ENCODE measurements at regions not wholly inside any gene's neighbourhood (a gene's known extent, or its start where the extent isn't known, plus 50 kb on each side); places are given as distances from the start of the nearest gene placed in this dataset.

DNA sequence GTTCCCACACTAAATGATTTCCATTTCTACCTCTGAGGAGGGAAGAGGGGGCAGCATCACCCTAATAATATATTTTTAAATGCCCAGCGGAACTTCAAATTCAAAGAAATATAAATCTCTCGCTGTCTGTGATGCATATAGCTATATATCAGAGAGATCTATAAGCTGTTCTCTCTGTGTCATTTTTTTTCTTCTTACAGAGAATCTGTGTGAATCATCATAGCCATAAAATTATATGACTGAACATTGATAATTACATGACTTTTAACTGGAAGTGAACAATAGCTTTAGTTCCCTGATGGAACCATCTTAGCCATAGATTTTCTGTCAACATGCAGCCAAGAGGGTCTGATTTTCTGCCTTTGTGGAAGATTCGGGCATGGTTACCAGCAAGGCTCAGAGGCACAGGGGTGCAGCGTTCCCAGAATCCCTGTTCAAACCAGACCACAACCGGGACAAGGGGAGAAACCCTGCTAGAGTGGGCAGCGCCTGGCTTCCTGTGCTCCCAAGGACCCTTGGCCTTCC is 93.7 kb upstream of the OSMR start:
- no peaks in the 10 kb centered on the region for H3K27me3 ChIP-seq (ENCODE audit: control insufficient read depth in 1 of 2, insufficient read depth in 2 of 2, low read length in 2 of 2)
- H3K36me3 ChIP-seq (ENCODE audit: control insufficient read depth in 2 of 2, insufficient read depth in 2 of 2, low read length in 1 of 2): no peaks in the 10 kb centered on the region
- no peak overlapping the region for H3K27ac ChIP-seq (ENCODE audit: low read depth in 2 of 2, low read length in 1 of 2)
- H3K4me3 ChIP-seq (ENCODE audit: low read depth in 1 of 2, low read length in 2 of 2): no peak overlapping the region
- 85 to 90% methylated on average over 6 of the region's 6 CpGs for WGBS, 2 donors
- H3K4me1 ChIP-seq (ENCODE audit: control insufficient read depth in 2 of 2, insufficient read depth in 2 of 2, low read length in 1 of 2): no peaks in the 10 kb centered on the region
- H3K9me3 ChIP-seq (ENCODE audit: control insufficient read depth in 2 of 2, insufficient read depth in 1 of 2, low read depth in 1 of 2, low read length in 1 of 2): no peaks in the 10 kb centered on the region

DNA sequence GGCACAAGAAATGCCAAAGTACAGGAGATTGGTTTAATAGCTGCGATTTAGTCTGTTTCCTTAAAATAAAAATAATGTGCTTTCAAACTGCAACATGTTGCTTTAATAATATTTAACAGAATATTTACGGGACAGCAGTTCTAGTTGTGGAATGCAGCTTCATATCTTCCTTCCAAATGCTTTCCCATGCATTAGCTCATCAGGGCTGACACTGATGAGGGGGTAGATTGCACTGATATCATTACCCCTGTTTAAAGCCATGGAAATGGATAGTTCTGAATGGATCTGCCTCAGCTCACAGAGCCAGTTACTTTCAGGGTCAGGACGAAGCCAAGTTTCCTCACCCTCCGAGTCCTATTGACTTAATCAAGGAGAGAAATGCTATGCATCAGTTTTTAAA is 93.2 kb upstream of the OSMR start:
- 80 to 81% methylated on average over 4 of the region's 4 CpGs for WGBS, 2 donors
- Histone ChIP-seq H3K4me1 (ENCODE audit: control insufficient read depth in 2 of 2, insufficient read depth in 2 of 2, low read length in 1 of 2) (no peaks in the 10 kb centered on the region), H3K36me3 (ENCODE audit: control insufficient read depth in 2 of 2, insufficient read depth in 2 of 2, low read length in 1 of 2) (no peaks in the 10 kb centered on the region), H3K27me3 (ENCODE audit: control insufficient read depth in 1 of 2, insufficient read depth in 2 of 2, low read length in 2 of 2) (no peaks in the 10 kb centered on the region), H3K27ac (ENCODE audit: low read depth in 2 of 2, low read length in 1 of 2) (no peak overlapping the region), H3K4me3 (ENCODE audit: low read depth in 1 of 2, low read length in 2 of 2) (no peak overlapping the region), H3K9me3 (ENCODE audit: control insufficient read depth in 2 of 2, insufficient read depth in 1 of 2, low read depth in 1 of 2, low read length in 1 of 2) (no peaks in the 10 kb centered on the region)

DNA sequence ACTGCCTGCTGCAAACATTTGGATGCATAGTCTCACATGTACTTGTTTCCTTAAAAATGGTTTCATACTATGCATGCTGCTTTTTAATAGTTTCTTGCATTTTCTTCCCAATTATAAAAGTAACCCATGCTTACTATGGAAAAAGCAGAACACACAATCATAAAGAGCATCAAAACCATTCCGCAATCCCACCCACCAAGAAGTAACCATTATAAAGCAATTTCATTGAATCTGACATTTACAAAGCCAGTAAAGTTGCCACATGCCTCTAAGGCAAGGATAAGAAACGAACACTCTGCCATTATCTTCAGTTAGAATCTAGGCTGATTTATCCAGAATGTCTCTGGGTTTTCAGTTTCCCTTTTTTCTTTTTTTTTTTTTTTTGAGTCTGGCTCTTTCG is 92.7 kb upstream of the OSMR start:
- H3K27me3 ChIP-seq (ENCODE audit: control insufficient read depth in 1 of 2, insufficient read depth in 2 of 2, low read length in 2 of 2): no peaks in the 10 kb centered on the region
- H3K27ac ChIP-seq (ENCODE audit: low read depth in 2 of 2, low read length in 1 of 2): no peak overlapping the region
- no peaks in the 10 kb centered on the region for H3K4me1 ChIP-seq (ENCODE audit: control insufficient read depth in 2 of 2, insufficient read depth in 2 of 2, low read length in 1 of 2)
- WGBS, 2 donors: 79 to 84% methylated on average over 3 of the region's 3 CpGs
- H3K9me3 ChIP-seq (ENCODE audit: control insufficient read depth in 2 of 2, insufficient read depth in 1 of 2, low read depth in 1 of 2, low read length in 1 of 2): no peaks in the 10 kb centered on the region
- no peaks in the 10 kb centered on the region for H3K36me3 ChIP-seq (ENCODE audit: control insufficient read depth in 2 of 2, insufficient read depth in 2 of 2, low read length in 1 of 2)
- no peak overlapping the region for H3K4me3 ChIP-seq (ENCODE audit: low read depth in 1 of 2, low read length in 2 of 2)

DNA sequence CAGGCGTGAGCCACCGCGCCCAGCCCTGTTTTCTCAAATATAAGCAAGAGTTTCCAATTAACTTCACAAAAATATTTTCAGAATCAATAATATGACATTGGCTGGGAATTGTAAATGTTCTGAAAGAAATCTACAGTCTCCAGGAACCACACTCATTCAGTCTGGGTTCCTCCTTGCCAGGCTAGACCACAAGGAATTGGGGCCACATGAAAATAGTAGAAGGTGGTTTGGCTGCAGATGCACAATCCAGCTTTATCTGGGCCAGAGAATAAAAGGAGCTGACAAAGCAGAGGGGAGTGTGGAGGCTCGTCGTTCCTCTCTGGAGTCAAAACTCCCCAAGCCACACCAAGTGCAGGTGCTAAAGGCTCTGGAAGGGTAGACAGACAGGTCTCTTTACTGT is 92.0 kb upstream of the OSMR start:
- WGBS, 2 donors: 67 to 89% methylated on average over 5 of the region's 5 CpGs
- no peaks in the 10 kb centered on the region for H3K36me3 ChIP-seq (ENCODE audit: control insufficient read depth in 2 of 2, insufficient read depth in 2 of 2, low read length in 1 of 2)

DNA sequence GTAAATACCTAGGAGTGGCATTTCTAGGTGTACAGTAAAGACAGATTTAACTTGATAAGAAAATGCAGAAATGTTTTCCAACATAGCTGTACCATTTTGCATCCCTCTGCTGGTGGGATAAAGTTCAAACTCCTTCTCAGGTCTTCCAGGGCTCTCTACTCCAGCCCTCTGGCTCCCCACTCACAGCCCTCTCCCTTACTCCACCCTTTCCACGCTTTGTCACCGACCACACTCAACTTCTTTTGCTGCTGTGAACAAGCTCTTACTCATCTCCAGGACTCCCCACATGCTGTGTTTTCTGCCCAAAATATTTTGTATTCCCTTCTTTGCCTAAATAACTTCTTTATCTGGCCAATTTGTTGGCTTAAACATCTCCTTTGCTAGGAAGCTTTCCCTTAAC is 90.6 kb upstream of the OSMR start:
- Histone ChIP-seq H3K27ac (ENCODE audit: low read depth in 2 of 2, low read length in 1 of 2) (no peak overlapping the region), H3K4me3 (ENCODE audit: low read depth in 1 of 2, low read length in 2 of 2) (no peak overlapping the region), H3K4me1 (ENCODE audit: control insufficient read depth in 2 of 2, insufficient read depth in 2 of 2, low read length in 1 of 2) (no peaks in the 10 kb centered on the region), H3K36me3 (ENCODE audit: control insufficient read depth in 2 of 2, insufficient read depth in 2 of 2, low read length in 1 of 2) (no peaks in the 10 kb centered on the region), H3K9me3 (ENCODE audit: control insufficient read depth in 2 of 2, insufficient read depth in 1 of 2, low read depth in 1 of 2, low read length in 1 of 2) (no peaks in the 10 kb centered on the region), H3K27me3 (ENCODE audit: control insufficient read depth in 1 of 2, insufficient read depth in 2 of 2, low read length in 2 of 2) (no peaks in the 10 kb centered on the region)
- WGBS, 2 donors: 51 to 58% methylated on average over 2 of the region's 2 CpGs

More for the DNA sequence above, 92.0 kb upstream of the OSMR start:
- no peaks in the 10 kb centered on the region for H3K9me3 ChIP-seq (ENCODE audit: control insufficient read depth in 2 of 2, insufficient read depth in 1 of 2, low read depth in 1 of 2, low read length in 1 of 2)
- H3K27ac ChIP-seq (ENCODE audit: low read depth in 2 of 2, low read length in 1 of 2): no peak overlapping the region
- H3K4me3 ChIP-seq (ENCODE audit: low read depth in 1 of 2, low read length in 2 of 2): no peak overlapping the region
- H3K27me3 ChIP-seq (ENCODE audit: control insufficient read depth in 1 of 2, insufficient read depth in 2 of 2, low read length in 2 of 2): no peaks in the 10 kb centered on the region
- no peaks in the 10 kb centered on the region for H3K4me1 ChIP-seq (ENCODE audit: control insufficient read depth in 2 of 2, insufficient read depth in 2 of 2, low read length in 1 of 2)

DNA sequence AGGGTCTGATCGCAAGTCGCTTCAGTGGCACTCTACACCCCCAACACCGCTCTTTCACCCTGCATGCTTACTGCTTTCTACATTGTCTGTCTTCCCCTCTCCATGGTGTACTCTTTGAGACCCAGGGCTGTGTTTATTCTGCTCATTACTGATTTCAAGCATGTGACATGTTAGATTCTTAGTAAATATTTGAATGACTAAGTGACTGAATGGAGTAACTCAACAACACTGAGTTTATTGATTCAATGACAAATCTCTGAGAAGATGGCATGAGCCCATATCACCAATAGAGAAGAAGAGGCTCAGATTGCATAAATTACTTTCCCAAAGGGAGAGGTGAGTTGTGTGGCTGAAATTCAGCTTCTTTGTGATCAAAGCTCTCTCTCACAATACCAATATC is 89.7 kb upstream of the OSMR start:
- no peak overlapping the region for H3K4me3 ChIP-seq (ENCODE audit: low read depth in 1 of 2, low read length in 2 of 2)
- no peaks in the 10 kb centered on the region for H3K27me3 ChIP-seq (ENCODE audit: control insufficient read depth in 1 of 2, insufficient read depth in 2 of 2, low read length in 2 of 2)
- no peaks in the 10 kb centered on the region for H3K36me3 ChIP-seq (ENCODE audit: control insufficient read depth in 2 of 2, insufficient read depth in 2 of 2, low read length in 1 of 2)
- no peak overlapping the region for H3K27ac ChIP-seq (ENCODE audit: low read depth in 2 of 2, low read length in 1 of 2)
- no peaks in the 10 kb centered on the region for H3K4me1 ChIP-seq (ENCODE audit: control insufficient read depth in 2 of 2, insufficient read depth in 2 of 2, low read length in 1 of 2)
- WGBS, 2 donors: 85 to 91% methylated on average over 3 of the region's 3 CpGs
- no peaks in the 10 kb centered on the region for H3K9me3 ChIP-seq (ENCODE audit: control insufficient read depth in 2 of 2, insufficient read depth in 1 of 2, low read depth in 1 of 2, low read length in 1 of 2)

DNA sequence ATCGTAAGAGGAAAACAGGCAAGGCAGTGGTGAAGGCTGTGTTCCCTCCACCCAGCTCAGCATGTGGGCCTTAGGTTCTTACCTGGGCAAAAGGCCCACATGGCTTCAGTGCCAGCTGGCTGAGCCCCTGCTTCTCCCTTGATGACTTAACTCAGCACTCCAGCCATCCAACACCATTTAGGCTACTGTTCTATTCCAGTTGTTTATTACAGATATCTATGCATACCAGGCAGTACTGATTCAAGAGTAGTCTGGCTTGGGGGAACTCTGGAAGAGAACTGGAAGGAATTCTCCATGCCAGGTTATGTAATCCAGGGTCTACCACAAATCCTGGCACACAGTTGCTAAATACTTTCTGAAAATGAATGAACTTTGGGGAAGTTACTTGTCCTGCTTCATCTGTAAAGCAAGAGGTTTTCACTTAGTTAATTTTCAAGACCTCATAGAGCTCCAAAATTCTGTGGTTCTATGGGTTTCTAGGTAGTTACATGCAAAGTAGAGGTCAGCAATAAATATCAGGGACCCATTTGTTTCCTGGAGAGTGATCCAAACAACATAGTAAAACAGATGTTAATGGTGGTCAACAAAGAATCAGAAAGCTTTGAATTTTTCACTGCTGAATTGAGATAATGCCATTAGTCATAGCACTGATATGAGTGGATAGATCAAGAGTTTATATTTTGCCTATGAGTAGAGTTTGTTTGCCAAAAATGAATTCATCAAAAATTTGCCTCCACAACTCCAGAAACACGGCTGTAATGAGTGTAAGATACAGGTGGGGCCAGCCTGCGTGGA is 88.2 kb upstream of the OSMR start:
- no peaks in the 10 kb centered on the region for H3K9me3 ChIP-seq (ENCODE audit: control insufficient read depth in 2 of 2, insufficient read depth in 1 of 2, low read depth in 1 of 2, low read length in 1 of 2)
- H3K27me3 ChIP-seq (ENCODE audit: control insufficient read depth in 1 of 2, insufficient read depth in 2 of 2, low read length in 2 of 2): no peaks in the 10 kb centered on the region
- no peaks in the 10 kb centered on the region for H3K4me1 ChIP-seq (ENCODE audit: control insufficient read depth in 2 of 2, insufficient read depth in 2 of 2, low read length in 1 of 2)
- no peak overlapping the region for H3K27ac ChIP-seq (ENCODE audit: low read depth in 2 of 2, low read length in 1 of 2)
- no peaks in the 10 kb centered on the region for H3K36me3 ChIP-seq (ENCODE audit: control insufficient read depth in 2 of 2, insufficient read depth in 2 of 2, low read length in 1 of 2)
- H3K4me3 ChIP-seq (ENCODE audit: low read depth in 1 of 2, low read length in 2 of 2): no peak overlapping the region
- WGBS, 2 donors: 83% methylated on average over 3 of the region's 3 CpGs

DNA sequence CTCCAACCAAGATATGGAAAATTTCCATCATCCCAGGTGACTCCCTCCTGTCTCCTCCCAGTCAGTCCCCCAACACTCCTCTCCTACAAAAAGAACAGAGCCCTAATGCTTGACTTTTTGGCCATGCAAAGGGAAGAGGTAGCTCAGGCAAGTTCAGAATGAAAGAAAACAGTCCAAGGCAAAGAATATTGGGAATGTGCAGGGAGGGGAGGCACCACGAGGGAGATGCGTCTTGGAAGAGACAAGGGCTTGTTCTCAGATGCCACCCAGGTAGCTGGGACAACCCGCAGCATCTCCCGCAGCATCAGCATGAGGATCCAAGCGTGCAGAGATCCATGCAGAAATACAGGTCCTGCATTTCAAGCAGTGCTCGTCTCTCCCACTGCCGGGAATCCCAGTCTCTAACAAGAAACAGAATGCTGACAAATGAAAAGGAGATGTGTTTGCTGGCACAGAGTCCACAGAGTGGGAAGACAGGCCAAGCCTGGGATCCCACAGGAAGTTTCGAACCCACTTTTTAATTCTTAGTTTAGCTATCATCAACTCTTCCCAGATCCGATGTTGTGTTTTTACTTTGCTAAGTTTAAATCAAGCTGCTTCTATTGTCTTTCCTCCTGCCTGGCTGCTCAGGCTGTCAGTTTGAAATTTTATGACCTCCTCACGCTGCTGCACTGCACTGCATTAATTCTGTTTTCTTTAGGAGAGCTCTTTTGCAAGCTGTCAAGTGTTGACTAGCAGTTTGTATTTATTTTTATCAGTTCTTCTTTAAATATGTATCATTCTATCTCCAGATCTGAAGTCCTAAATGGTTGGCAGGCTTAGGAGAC is 86.8 kb upstream of the OSMR start:
- Histone ChIP-seq H3K36me3 (ENCODE audit: control insufficient read depth in 2 of 2, insufficient read depth in 2 of 2, low read length in 1 of 2) (no peaks in the 10 kb centered on the region), H3K4me3 (ENCODE audit: low read depth in 1 of 2, low read length in 2 of 2) (no peak overlapping the region), H3K27ac (ENCODE audit: low read depth in 2 of 2, low read length in 1 of 2) (no peak overlapping the region), H3K9me3 (ENCODE audit: control insufficient read depth in 2 of 2, insufficient read depth in 1 of 2, low read depth in 1 of 2, low read length in 1 of 2) (no peaks in the 10 kb centered on the region), H3K27me3 (ENCODE audit: control insufficient read depth in 1 of 2, insufficient read depth in 2 of 2, low read length in 2 of 2) (no peaks in the 10 kb centered on the region), H3K4me1 (ENCODE audit: control insufficient read depth in 2 of 2, insufficient read depth in 2 of 2, low read length in 1 of 2) (no peaks in the 10 kb centered on the region)
- WGBS, 2 donors: 52 to 56% methylated on average over 10 of the region's 10 CpGs

DNA sequence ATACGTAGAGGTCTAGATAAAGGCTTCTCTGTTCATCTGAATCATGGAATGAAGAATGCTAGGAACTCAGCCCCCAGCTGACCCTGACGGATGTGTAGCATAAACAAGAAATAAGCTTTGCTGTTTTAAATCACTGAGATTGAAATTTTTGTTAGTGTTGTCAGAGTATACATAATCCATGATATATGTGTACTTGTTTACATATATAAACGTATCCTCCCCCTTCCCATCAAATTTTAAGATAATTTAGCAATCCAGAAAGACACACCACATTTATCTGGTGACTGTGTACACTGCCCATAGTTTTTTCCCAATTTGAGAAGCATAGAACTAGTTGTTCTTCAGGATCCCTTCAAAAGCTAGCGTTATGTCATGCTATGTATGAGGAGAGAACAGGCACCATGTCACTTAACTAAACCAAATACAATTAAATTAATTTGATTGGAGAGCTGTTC is 80.8 kb upstream of the OSMR start:
- H3K36me3 ChIP-seq (ENCODE audit: control insufficient read depth in 2 of 2, insufficient read depth in 2 of 2, low read length in 1 of 2): no peaks in the 10 kb centered on the region
- no peak overlapping the region for H3K4me3 ChIP-seq (ENCODE audit: low read depth in 1 of 2, low read length in 2 of 2)
- no peaks in the 10 kb centered on the region for H3K9me3 ChIP-seq (ENCODE audit: control insufficient read depth in 2 of 2, insufficient read depth in 1 of 2, low read depth in 1 of 2, low read length in 1 of 2)
- 72 to 76% methylated on average over 4 of the region's 4 CpGs for WGBS, 2 donors
- H3K27ac ChIP-seq (ENCODE audit: low read depth in 2 of 2, low read length in 1 of 2): no peak overlapping the region
- no peaks in the 10 kb centered on the region for H3K27me3 ChIP-seq (ENCODE audit: control insufficient read depth in 1 of 2, insufficient read depth in 2 of 2, low read length in 2 of 2)
- H3K4me1 ChIP-seq (ENCODE audit: control insufficient read depth in 2 of 2, insufficient read depth in 2 of 2, low read length in 1 of 2): no peaks in the 10 kb centered on the region

Data from esophagus (tissue), 2 donors.